Fibroblast of upper back skin (primary cell): ENCODE measurements at regions not wholly inside any gene's neighbourhood (a gene's known extent, or its start where the extent isn't known, plus 50 kb on each side); places are given as distances from the start of the nearest gene placed in this dataset.
"Not testable (repeated sequence)": the region's sequence is repeated elsewhere in the genome, so short reads cannot be mapped to it uniquely, and the experiment has no call there.

Experiments used
- DNase-seq: peaks from one replicate; pipeline ENCODE4 v3.0.0-alpha.2; 2013

GRCh38 chr12:114868995-114869834 is 185.2 kb upstream of the TBX3 start:
- peak; percentile 75 for DNase-seq

- no peak for DNase-seq
Measured at GRCh38 chr12:114866331-114866730, 182.4 kb upstream of the TBX3 start.

GRCh38 chr12:114864837-114865551 is 181.0 kb upstream of the TBX3 start:
- DNase-seq: peak; percentile 8

GRCh38 chr12:114863911-114864310 is 179.9 kb upstream of the TBX3 start:
- no peak for DNase-seq

GRCh38 chr12:114860969-114861368 is 177.0 kb upstream of the TBX3 start:
- no peak for DNase-seq

GRCh38 chr12:114858388-114859146 is 174.6 kb upstream of the TBX3 start:
- DNase-seq: no peak

- DNase-seq: no peak
Measured at GRCh38 chr12:114855678-114856077, 171.7 kb upstream of the TBX3 start.

- DNase-seq: peak; percentile 33
Measured at GRCh38 chr12:114852976-114853529, 169.1 kb upstream of the TBX3 start.

GRCh38 chr12:114851981-114852380 is 168.0 kb upstream of the TBX3 start:
- no peak for DNase-seq

- no peak for DNase-seq
Measured at GRCh38 chr12:114850661-114851275, 166.8 kb upstream of the TBX3 start.

- DNase-seq: peak; percentile 96
Measured at GRCh38 chr12:114848666-114849065, 164.7 kb upstream of the TBX3 start.

GRCh38 chr12:114847441-114848035 is 163.6 kb upstream of the TBX3 start:
- peak; percentile 73 for DNase-seq

- DNase-seq: no peak
Measured at GRCh38 chr12:114846771-114847170, 162.8 kb upstream of the TBX3 start.

GRCh38 chr12:114841557-114842251 is 157.7 kb upstream of the TBX3 start:
- no peak for DNase-seq

GRCh38 chr12:114838480-114838879 is 154.5 kb upstream of the TBX3 start:
- no peak for DNase-seq

GRCh38 chr12:114836609-114837008 is 152.6 kb upstream of the TBX3 start:
- DNase-seq: no peak

- peak; percentile 85 for DNase-seq
Measured at GRCh38 chr12:114835031-114835430, 151.1 kb upstream of the TBX3 start.

GRCh38 chr12:114834621-114835020 is 150.6 kb upstream of the TBX3 start:
- peak; percentile 83 for DNase-seq

GRCh38 chr12:114829833-114830232 is 145.9 kb upstream of the TBX3 start:
- no peak for DNase-seq

- not testable (repeated sequence) for DNase-seq
Measured at GRCh38 chr12:114829244-114829643, 145.3 kb upstream of the TBX3 start.

- DNase-seq: no peak
Measured at GRCh38 chr12:114827461-114827860, 143.5 kb upstream of the TBX3 start.

- DNase-seq: no peak
Measured at GRCh38 chr12:114826244-114826643, 142.3 kb upstream of the TBX3 start.
